Adipocyte (in vitro differentiated cells): ENCODE measurements at regions not wholly inside any gene's neighbourhood (a gene's known extent, or its start where the extent isn't known, plus 50 kb on each side); places are given as distances from the start of the nearest gene placed in this dataset.

Experiments used
- DNase-seq: peaks from one replicate; pipeline ENCODE4 v3.0.0-alpha.2; 2015; ENCODE audit warnings: low read depth
- H3K27me3 ChIP-seq: replicated peaks from 2 replicates; pipeline ENCODE4 v1.7.0; 2013; ENCODE audit warnings: mild to moderate bottlenecking, low read length, moderate library complexity; ENCODE audit not compliant: control insufficient read depth, insufficient read depth
- H3K36me3 ChIP-seq: 2 replicates; pipeline ENCODE4 v1.7.0; 2013; ENCODE audit warnings: low read length, mild to moderate bottlenecking, moderate library complexity; ENCODE audit not compliant: control insufficient read depth, insufficient read depth, severe bottlenecking
- H3K4me1 ChIP-seq: 2 replicates; pipeline ENCODE4 v1.7.0; 2013; ENCODE audit warnings: mild to moderate bottlenecking, low read length, moderate library complexity; ENCODE audit not compliant: control insufficient read depth, insufficient read depth
- H3K4me3 ChIP-seq: 2 replicates; pipeline ENCODE4 v1.7.0; 2013; ENCODE audit warnings: mild to moderate bottlenecking, low read length, moderate library complexity
- H3K9ac ChIP-seq: 2 replicates; pipeline ENCODE4 v1.7.0; 2013; ENCODE audit warnings: mild to moderate bottlenecking, low read length, moderate library complexity
- H3K9me3 ChIP-seq: 2 replicates; pipeline ENCODE4 v1.7.0; 2013; ENCODE audit warnings: mild to moderate bottlenecking, low read length, moderate library complexity; ENCODE audit not compliant: control insufficient read depth

DNA sequence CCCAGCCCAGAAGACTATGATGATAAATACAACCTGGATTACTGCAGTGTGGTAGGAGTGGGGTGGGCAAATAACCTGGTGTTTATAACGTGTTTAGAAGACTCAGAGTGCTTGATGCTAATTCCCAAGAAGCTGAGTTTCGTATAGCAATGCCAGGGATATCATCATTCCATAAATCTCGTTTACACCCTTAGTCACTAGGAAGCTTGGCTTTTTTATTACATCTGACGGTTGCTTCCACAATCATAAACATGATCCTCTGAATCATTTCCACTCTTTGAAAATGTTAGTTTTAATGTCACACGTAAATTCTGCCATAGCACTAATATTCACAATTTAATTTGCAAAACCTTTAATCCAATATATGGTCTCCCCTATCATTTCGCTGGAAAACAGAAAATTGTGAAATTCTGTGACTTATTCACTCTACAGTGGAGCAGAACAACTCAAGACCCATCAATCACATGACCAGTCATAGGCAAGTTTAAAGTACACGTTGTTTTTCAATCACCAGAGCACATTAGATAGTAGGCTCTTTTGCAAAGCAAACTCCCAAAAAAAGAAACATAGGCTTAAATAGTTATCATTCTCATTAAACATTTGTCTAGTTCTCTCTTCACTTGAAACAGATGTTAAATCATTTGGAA is 321.0 kb downstream of the LTN1 start:
- peaks cover 32% of the 10 kb centered on the region for H3K4me1 ChIP-seq
- DNase-seq: no peak
- H3K4me3 ChIP-seq: no peak overlapping the region

DNA sequence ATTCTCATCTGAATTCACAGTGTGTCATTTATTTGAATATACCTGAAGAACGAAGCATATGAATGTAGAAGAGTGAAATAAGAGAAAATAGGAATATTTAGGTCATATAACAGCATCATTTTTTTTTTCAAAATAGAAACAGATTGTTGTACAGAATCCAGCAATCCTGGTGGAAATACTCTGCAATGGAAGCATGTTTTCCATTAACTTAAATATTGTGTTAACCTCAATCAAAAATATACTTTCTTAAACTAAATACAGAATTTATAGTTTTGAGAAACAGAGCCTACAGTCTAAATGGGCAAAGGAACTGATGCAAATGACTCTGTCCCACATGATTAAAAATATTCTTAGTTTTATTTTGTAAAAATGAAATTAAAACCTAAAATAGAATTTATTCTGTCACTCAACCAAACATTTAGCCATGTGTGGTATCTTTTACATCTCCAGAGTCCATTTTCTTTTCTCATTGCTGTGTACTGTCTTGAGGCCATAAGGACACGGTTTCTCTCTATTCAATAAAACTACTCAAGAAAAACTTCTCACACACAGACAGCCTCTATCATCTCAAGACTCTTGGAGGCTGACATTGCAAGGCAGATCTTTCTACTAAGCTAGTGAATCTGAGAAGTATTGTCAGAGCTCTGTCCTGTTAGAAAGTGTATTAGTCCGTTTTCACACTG is 322.6 kb downstream of the LTN1 start:
- Histone ChIP-seq H3K9ac (no peak overlapping the region), H3K27me3 (no peaks in the 10 kb centered on the region), H3K36me3 (no peaks in the 10 kb centered on the region), H3K4me1 (peaks cover 19% of the 10 kb centered on the region), H3K4me3 (no peak overlapping the region), H3K9me3 (no peaks in the 10 kb centered on the region)
- DNase-seq: peak; percentile 50

More for the DNA sequence above, 321.0 kb downstream of the LTN1 start:
- Histone ChIP-seq H3K36me3 (no peaks in the 10 kb centered on the region), H3K9ac (no peak overlapping the region), H3K9me3 (no peaks in the 10 kb centered on the region), H3K27me3 (no peaks in the 10 kb centered on the region)

DNA sequence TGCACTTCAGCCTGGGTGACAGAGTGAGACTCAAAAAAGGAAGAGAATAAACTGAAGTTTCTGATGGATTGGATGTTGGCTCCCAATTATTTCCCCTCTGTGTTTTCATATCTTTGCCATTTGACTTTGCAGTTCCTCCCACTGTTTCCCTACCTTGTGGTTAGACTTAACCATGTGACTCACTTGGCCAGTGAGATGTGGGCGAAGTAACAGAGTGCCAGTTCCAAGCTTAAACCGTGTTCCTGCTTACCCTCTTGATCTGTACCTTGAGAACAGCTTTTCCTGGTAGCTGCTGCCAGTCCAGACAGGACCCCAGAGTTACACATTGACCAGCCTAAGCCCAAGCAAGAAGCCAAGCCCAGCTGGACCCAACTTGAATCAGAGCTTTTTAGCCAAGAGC is 323.4 kb downstream of the LTN1 start:
- Histone ChIP-seq H3K9me3 (no peaks in the 10 kb centered on the region), H3K4me3 (no peak overlapping the region), H3K27me3 (no peaks in the 10 kb centered on the region), H3K9ac (no peak overlapping the region), H3K36me3 (no peaks in the 10 kb centered on the region), H3K4me1 (peaks cover 11% of the 10 kb centered on the region)
- DNase-seq: no peak

DNA sequence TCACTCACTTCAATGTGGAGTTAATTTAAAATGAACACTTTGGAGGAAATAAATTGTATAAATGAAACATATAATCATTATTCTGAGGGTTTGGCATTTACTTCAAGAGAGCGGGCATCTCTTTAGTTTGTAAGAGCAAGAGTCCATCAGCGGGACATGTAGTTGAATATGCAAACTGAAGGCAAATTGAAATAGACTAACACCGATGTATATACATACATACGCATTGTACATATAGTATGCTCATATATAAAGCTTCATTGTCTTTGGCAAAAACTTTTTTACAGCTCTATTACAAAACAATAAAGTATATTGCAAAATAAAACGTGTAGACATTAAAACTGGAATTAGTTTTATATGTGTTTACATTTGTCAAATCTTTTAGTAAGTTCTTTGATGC is 328.9 kb downstream of the LTN1 start:
- Histone ChIP-seq H3K4me1 (no peaks in the 10 kb centered on the region), H3K36me3 (no peaks in the 10 kb centered on the region), H3K27me3 (no peaks in the 10 kb centered on the region), H3K9me3 (no peaks in the 10 kb centered on the region), H3K4me3 (no peak overlapping the region), H3K9ac (no peak overlapping the region)
- DNase-seq: no peak

DNA sequence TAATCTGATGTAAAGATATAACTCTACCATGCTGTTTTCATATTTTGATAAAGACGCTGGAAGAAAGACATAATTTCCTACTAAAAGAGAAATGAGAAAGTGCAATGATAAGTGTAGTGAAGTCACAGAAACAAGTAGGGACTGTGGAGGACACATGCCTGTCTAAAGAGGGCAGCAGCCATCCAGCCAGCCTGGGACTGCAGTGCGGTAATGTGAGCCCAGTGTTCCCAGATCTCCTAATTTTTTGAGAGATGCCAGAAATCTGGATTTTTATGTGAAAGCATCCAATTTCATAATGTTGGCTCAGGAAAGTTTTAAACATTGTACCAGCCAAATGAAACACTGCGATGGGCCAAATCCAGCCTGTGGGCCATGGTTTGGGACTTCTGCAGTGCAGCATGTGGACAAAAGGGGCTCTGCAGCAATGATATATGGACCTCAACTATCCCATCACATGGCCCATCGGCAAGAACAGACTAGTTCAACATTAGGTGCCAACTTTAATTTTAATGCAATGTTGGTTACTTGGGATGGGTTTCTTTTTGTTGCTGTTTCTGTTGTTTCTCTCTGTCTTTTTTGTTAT is 329.5 kb downstream of the LTN1 start:
- H3K36me3 ChIP-seq: no peaks in the 10 kb centered on the region
- H3K27me3 ChIP-seq: no peaks in the 10 kb centered on the region
- no peaks in the 10 kb centered on the region for H3K4me1 ChIP-seq
- H3K9me3 ChIP-seq: no peaks in the 10 kb centered on the region
- no peak for DNase-seq
- H3K4me3 ChIP-seq: no peak overlapping the region
- H3K9ac ChIP-seq: no peak overlapping the region

DNA sequence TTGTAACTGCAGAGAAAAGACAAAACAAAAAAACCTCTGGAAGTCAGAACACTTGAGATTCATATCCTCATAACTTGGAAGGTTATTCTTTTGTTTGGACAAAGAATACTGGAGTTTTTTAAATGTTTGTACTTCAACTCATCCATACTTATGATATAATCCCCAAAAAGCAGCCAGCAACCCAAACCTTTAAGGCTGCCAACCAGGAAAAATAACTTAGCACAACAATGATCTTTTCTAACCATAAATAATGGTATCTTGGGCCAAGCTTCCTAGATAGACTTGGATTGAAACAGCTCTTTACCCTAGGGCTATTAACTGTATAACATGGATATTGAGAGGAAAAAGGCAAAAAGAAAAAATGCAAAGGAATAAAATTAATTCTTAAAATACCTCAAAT is 335.1 kb downstream of the LTN1 start:
- no peak overlapping the region for H3K4me3 ChIP-seq
- H3K9me3 ChIP-seq: no peaks in the 10 kb centered on the region
- no peaks in the 10 kb centered on the region for H3K27me3 ChIP-seq
- peaks cover 5% of the 10 kb centered on the region for H3K4me1 ChIP-seq
- peak; percentile 55 for DNase-seq
- H3K9ac ChIP-seq: no peak overlapping the region
- no peaks in the 10 kb centered on the region for H3K36me3 ChIP-seq

DNA sequence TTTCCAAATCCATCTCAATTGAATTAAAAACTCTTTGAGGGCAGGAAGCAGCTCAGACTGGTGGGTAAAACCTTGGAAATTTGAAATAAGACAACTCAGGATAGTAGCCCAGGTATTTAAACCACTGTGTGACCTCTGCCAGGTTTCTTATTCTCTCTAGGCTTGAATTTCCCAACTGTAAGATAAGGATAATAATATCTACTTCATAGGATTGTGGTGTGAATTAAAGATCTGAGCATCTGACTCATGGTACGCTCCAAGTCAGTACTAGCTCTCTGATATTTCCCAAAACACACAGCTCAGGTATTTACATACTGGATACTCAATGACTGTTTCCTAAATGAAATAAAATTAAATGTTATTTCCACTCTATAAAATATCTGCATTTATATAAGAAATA is 337.2 kb downstream of the LTN1 start:
- no peaks in the 10 kb centered on the region for H3K9me3 ChIP-seq

DNA sequence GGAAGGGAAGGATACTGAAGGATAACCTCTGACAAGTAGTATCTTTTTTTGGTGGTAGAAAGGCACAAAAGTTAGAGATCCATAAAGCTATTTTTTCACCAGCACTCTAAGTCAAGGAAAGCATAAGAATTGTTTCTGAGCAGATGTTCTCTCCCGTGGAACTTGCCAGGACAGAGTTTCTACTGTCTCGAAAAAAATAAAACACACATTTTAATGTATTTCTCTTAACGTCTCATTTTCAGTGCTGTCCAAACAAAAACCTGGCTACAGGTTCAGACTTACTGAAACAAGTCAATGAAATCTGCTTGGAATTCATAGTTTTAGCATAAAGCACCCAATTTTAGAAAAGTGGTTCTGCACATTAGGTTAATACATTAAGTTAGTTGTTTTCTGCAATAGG is 338.3 kb downstream of the LTN1 start:
- Histone ChIP-seq H3K9me3 (no peaks in the 10 kb centered on the region), H3K4me1 (peaks cover 5% of the 10 kb centered on the region), H3K4me3 (no peak overlapping the region), H3K36me3 (no peaks in the 10 kb centered on the region), H3K9ac (no peak overlapping the region), H3K27me3 (no peaks in the 10 kb centered on the region)
- no peak for DNase-seq

More for the DNA sequence above, 337.2 kb downstream of the LTN1 start:
- Histone ChIP-seq H3K36me3 (no peaks in the 10 kb centered on the region), H3K9ac (no peak overlapping the region), H3K4me1 (peaks cover 5% of the 10 kb centered on the region), H3K27me3 (no peaks in the 10 kb centered on the region), H3K4me3 (no peak overlapping the region)
- DNase-seq: no peak

DNA sequence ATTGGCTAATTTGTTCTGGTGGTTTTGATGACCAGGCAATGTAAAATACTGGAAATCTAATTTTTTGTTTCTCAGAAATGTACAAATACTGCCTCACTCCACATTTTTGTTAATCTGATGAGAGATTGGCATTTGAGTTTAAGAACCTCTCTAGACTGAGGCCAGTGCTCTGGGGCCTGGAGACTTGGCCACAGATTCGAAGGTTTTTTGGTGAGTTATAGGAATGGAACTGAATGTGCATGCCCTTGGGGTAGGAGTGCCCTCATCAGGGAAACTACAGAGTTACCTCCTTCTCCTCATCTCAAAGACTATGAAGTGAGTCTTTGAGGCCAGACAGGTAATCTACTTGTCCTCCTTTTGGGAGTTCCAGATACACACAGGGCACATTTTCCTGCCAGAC is 347.9 kb downstream of the LTN1 start:
- Histone ChIP-seq H3K9me3 (no peaks in the 10 kb centered on the region), H3K4me3 (no peak overlapping the region), H3K9ac (peak overlapping the region; percentile 61), H3K4me1 (peaks cover 32% of the 10 kb centered on the region), H3K36me3 (no peaks in the 10 kb centered on the region), H3K27me3 (no peaks in the 10 kb centered on the region)
- peak; percentile 68 for DNase-seq

DNA sequence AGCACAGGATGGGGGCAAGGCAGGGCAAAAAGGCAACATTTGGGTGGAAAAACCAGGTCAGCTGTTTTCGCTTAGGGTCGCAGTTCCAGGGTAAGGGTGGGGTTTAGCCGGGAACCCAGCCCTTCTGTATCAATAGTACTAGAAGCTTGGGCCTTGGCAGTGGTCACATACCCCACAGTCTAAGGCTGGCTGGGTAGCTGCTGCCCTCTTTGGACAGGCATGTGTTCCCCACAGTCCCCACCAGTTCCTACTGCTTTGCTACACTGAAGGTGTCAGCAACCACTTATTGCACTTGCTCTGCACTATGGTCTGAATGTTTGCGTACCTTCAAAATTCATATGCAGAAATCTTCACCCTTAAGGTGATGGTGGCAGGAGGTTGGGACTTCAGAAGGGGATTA is 349.8 kb downstream of the LTN1 start:
- no peaks in the 10 kb centered on the region for H3K27me3 ChIP-seq
- no peaks in the 10 kb centered on the region for H3K9me3 ChIP-seq
- peaks cover 44% of the 10 kb centered on the region for H3K4me1 ChIP-seq

DNA sequence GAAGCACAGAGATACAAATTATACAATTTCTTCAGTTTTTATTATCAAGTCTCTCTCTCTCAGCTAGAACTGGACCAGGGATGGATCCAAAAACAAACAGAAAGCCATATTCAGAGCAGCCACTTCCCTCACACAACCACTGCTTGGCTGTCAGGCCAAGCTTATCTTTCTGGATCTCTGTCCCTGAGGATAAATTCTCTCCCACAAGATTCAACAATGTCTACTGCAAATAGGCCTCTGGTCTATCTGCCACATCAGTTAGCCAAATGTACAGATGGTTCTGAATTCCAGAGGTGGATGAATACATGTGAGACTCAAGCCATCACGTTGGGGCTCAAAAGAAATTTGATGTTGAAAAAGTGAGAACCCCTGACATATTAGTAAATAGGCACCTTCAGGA is 350.9 kb downstream of the LTN1 start:
- Histone ChIP-seq H3K36me3 (no peaks in the 10 kb centered on the region), H3K27me3 (no peaks in the 10 kb centered on the region), H3K4me1 (peaks cover 55% of the 10 kb centered on the region), H3K4me3 (no peak overlapping the region), H3K9ac (no peak overlapping the region), H3K9me3 (no peaks in the 10 kb centered on the region)
- no peak for DNase-seq

More for the DNA sequence above, 349.8 kb downstream of the LTN1 start:
- no peak for DNase-seq
- Histone ChIP-seq H3K4me3 (no peak overlapping the region), H3K9ac (no peak overlapping the region), H3K36me3 (no peaks in the 10 kb centered on the region)
